GM12878 (cell line): ENCODE measurements at regions not wholly inside any gene's neighbourhood (a gene's known extent, or its start where the extent isn't known, plus 50 kb on each side); places are given as distances from the start of the nearest gene placed in this dataset.

ENCODE experiments used
- CBX3 ChIP-seq: fragments of 200-600 bp; sonication (generic); IDR thresholded peaks from 2 replicates; pipeline ENCODE4 v1.6.1; 2016; ENCODE audit warnings: low read depth, borderline replicate concordance
- DPF2 ChIP-seq: fragments of 450-650 bp; IDR thresholded peaks from 2 replicates; pipeline ENCODE4 v1.6.1; 2017; ENCODE audit warnings: mild to moderate bottlenecking
- KAT2A ChIP-seq: conservative IDR thresholded peaks from 2 replicates; pipeline ENCODE4 v1.6.1; 2011; ENCODE audit warnings: low read depth, low read length; ENCODE audit not compliant: control insufficient read depth
- POLR2AphosphoS5 ChIP-seq: IDR thresholded peaks from 2 replicates; pipeline ENCODE4 v1.6.1; 2011; ENCODE audit warnings: mild to moderate bottlenecking, low read length, inconsistent platforms
- SPI1 ChIP-seq: IDR thresholded peaks from 2 replicates; pipeline ENCODE4 v1.6.1; 2011; ENCODE audit warnings: low read depth, mild to moderate bottlenecking, low read length, moderate library complexity, borderline replicate concordance; ENCODE audit not compliant: insufficient read depth
- SRF ChIP-seq, 2 experiments: IDR thresholded peaks; 2 replicates each; pipeline ENCODE4 v1.6.1; 2011; ENCODE audit warnings: low read depth in 2 of 2, low read length in 2 of 2, mild to moderate bottlenecking in 1 of 2, moderate library complexity in 1 of 2
- SUZ12 ChIP-seq: fragments of 200-600 bp; sonication (generic); IDR thresholded peaks from one replicate; pipeline ENCODE4 v1.6.1; 2018; ENCODE audit warnings: antibody characterized with exemption, mild to moderate bottlenecking; ENCODE audit not compliant: unreplicated experiment
- ZNF217 ChIP-seq: fragments of 450-650 bp; IDR thresholded peaks from 2 replicates; pipeline ENCODE4 v1.6.1; 2017; ENCODE audit warnings: antibody characterized with exemption, mild to moderate bottlenecking
- ZNF622 ChIP-seq: fragments of 450-650 bp; IDR thresholded peaks from 2 replicates; pipeline ENCODE4 v1.6.1; 2017; ENCODE audit warnings: mild to moderate bottlenecking, inconsistent platforms
- TF ChIP-seq, protein P1 (sequence below): IDR thresholded peaks from 2 replicates; pipeline ENCODE4 v1.6.1; 2012; ENCODE audit warnings: improper control_type of control experiment, low read depth, low read length; ENCODE audit not compliant: insufficient replicate concordance
- TF ChIP-seq, protein P2 (sequence below): IDR thresholded peaks from 2 replicates; pipeline ENCODE4 v1.6.1; 2011; ENCODE audit warnings: low read depth, mild to moderate bottlenecking, low read length, moderate library complexity, borderline replicate concordance; ENCODE audit errors: extremely low read depth
- TF ChIP-seq, protein P3 (sequence below): IDR thresholded peaks from 2 replicates; pipeline ENCODE4 v1.6.1; 2011; ENCODE audit warnings: low read depth, low read length, improper control_type of control experiment, borderline replicate concordance
- TF ChIP-seq, protein P4 (sequence below): IDR thresholded peaks from 2 replicates; pipeline ENCODE4 v1.6.1; 2012; ENCODE audit warnings: low read depth, low read length, improper control_type of control experiment

DNA sequence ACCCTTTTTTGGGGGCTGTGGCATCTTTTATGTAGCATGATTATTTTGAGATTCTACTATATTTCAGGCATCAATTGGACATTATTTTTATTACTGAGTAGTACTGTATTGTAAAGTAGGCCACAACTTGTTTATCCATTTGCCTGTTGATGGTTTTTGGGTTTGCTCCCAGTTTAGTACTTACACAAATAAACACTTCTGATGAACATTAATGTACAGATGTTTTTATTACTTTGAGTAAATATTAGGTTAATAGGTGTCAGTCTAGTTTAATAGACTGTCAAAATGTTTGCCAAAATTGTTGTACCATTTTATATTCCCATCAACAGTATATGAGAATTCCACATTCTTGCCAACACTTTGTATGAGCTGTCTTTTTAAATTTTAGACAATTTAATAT, 214.9 kb upstream of the MAD2L1 start (continued):
- TF ChIP-seq, protein P1, sequence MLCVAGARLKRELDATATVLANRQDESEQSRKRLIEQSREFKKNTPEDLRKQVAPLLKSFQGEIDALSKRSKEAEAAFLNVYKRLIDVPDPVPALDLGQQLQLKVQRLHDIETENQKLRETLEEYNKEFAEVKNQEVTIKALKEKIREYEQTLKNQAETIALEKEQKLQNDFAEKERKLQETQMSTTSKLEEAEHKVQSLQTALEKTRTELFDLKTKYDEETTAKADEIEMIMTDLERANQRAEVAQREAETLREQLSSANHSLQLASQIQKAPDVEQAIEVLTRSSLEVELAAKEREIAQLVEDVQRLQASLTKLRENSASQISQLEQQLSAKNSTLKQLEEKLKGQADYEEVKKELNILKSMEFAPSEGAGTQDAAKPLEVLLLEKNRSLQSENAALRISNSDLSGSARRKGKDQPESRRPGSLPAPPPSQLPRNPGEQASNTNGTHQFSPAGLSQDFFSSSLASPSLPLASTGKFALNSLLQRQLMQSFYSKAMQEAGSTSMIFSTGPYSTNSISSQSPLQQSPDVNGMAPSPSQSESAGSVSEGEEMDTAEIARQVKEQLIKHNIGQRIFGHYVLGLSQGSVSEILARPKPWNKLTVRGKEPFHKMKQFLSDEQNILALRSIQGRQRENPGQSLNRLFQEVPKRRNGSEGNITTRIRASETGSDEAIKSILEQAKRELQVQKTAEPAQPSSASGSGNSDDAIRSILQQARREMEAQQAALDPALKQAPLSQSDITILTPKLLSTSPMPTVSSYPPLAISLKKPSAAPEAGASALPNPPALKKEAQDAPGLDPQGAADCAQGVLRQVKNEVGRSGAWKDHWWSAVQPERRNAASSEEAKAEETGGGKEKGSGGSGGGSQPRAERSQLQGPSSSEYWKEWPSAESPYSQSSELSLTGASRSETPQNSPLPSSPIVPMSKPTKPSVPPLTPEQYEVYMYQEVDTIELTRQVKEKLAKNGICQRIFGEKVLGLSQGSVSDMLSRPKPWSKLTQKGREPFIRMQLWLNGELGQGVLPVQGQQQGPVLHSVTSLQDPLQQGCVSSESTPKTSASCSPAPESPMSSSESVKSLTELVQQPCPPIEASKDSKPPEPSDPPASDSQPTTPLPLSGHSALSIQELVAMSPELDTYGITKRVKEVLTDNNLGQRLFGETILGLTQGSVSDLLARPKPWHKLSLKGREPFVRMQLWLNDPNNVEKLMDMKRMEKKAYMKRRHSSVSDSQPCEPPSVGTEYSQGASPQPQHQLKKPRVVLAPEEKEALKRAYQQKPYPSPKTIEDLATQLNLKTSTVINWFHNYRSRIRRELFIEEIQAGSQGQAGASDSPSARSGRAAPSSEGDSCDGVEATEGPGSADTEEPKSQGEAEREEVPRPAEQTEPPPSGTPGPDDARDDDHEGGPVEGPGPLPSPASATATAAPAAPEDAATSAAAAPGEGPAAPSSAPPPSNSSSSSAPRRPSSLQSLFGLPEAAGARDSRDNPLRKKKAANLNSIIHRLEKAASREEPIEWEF: no peak
- TF ChIP-seq, protein P2, sequence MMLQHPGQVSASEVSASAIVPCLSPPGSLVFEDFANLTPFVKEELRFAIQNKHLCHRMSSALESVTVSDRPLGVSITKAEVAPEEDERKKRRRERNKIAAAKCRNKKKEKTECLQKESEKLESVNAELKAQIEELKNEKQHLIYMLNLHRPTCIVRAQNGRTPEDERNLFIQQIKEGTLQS: no peak
- TF ChIP-seq CBX3 (no peak), SPI1 (no peak), ZNF217 (no peak), ZNF622 (no peak), SUZ12 (no peak), DPF2 (no peak), POLR2AphosphoS5 (no peak), SRF (IDR thresholded peaks at IDR 0.05; ENCODE audit: low read depth in 2 of 2, low read length in 2 of 2) (no peak), KAT2A (no peak)
- TF ChIP-seq, protein P3, sequence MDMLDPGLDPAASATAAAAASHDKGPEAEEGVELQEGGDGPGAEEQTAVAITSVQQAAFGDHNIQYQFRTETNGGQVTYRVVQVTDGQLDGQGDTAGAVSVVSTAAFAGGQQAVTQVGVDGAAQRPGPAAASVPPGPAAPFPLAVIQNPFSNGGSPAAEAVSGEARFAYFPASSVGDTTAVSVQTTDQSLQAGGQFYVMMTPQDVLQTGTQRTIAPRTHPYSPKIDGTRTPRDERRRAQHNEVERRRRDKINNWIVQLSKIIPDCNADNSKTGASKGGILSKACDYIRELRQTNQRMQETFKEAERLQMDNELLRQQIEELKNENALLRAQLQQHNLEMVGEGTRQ: no peak
- TF ChIP-seq, protein P4, sequence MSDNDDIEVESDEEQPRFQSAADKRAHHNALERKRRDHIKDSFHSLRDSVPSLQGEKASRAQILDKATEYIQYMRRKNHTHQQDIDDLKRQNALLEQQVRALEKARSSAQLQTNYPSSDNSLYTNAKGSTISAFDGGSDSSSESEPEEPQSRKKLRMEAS: no peak
